ENCODE measurements at regions not wholly inside any gene's neighbourhood (a gene's known extent, or its start where the extent isn't known, plus 50 kb on each side); places are given as distances from the start of the nearest gene placed in this dataset.
"Not testable (repeated sequence)": the region's sequence is repeated elsewhere in the genome, so short reads cannot be mapped to it uniquely, and the experiment has no call there.

GRCh38 chr16:16983582-16983981 lies 487.2 kb downstream of the XYLT1 start:
- Histone ChIP-seq H3K79me2 (ENCODE audit: insufficient read depth, low read length) (no peaks in the 10 kb centered on the region), H3K27me3 (ENCODE audit: insufficient read depth, low read length) (no peaks in the 10 kb centered on the region), H3K36me3 (ENCODE audit: insufficient read depth, low read length) (no peaks in the 10 kb centered on the region), H4K20me1 (ENCODE audit: insufficient read depth, low read length) (no peaks in the 10 kb centered on the region), H3K4me1 (ENCODE audit: insufficient read depth, low read length) (no peaks in the 10 kb centered on the region), H3K4me2 (ENCODE audit: insufficient read depth, low read length) (no peak overlapping the region), H2AFZ (ENCODE audit: low read length) (no peak overlapping the region), H3K9me3 (ENCODE audit: low read depth, low read length) (no peaks in the 10 kb centered on the region), H3K27ac (ENCODE audit: low read depth, low read length) (no peak overlapping the region), H3K4me3 (ENCODE audit: insufficient read depth, low read length) (no peak overlapping the region)
- TF ChIP-seq, protein P1, sequence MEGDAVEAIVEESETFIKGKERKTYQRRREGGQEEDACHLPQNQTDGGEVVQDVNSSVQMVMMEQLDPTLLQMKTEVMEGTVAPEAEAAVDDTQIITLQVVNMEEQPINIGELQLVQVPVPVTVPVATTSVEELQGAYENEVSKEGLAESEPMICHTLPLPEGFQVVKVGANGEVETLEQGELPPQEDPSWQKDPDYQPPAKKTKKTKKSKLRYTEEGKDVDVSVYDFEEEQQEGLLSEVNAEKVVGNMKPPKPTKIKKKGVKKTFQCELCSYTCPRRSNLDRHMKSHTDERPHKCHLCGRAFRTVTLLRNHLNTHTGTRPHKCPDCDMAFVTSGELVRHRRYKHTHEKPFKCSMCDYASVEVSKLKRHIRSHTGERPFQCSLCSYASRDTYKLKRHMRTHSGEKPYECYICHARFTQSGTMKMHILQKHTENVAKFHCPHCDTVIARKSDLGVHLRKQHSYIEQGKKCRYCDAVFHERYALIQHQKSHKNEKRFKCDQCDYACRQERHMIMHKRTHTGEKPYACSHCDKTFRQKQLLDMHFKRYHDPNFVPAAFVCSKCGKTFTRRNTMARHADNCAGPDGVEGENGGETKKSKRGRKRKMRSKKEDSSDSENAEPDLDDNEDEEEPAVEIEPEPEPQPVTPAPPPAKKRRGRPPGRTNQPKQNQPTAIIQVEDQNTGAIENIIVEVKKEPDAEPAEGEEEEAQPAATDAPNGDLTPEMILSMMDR (IDR thresholded peaks at IDR 0.05; ENCODE audit: extremely low read depth, low read depth, low read length): no peak
- DNase-seq (ENCODE audit: insufficient read length, low spot score, missing footprints): no peak

- not testable (repeated sequence) for H3K9me3 ChIP-seq (ENCODE audit: low read depth, low read length); H3K79me2 ChIP-seq (ENCODE audit: insufficient read depth, low read length); H4K20me1 ChIP-seq (ENCODE audit: insufficient read depth, low read length); H3K36me3 ChIP-seq (ENCODE audit: insufficient read depth, low read length); H3K4me2 ChIP-seq (ENCODE audit: insufficient read depth, low read length); H3K27ac ChIP-seq (ENCODE audit: low read depth, low read length); H2AFZ ChIP-seq (ENCODE audit: low read length); H3K4me1 ChIP-seq (ENCODE audit: insufficient read depth, low read length); H3K4me3 ChIP-seq (ENCODE audit: insufficient read depth, low read length); H3K27me3 ChIP-seq (ENCODE audit: insufficient read depth, low read length); DNase-seq (ENCODE audit: insufficient read length, low spot score, missing footprints)
These were observed 486.7 kb downstream of the XYLT1 start for GRCh38 chr16:16984091-16984490.

GRCh38 chr16:16985707-16986106 lies 485.1 kb downstream of the XYLT1 start:
- TF ChIP-seq, protein P1 (IDR thresholded peaks at IDR 0.05; ENCODE audit: extremely low read depth, low read depth, low read length): no peak
- Histone ChIP-seq H3K4me3 (ENCODE audit: insufficient read depth, low read length) (no peak overlapping the region), H3K4me1 (ENCODE audit: insufficient read depth, low read length) (no peaks in the 10 kb centered on the region), H3K27ac (ENCODE audit: low read depth, low read length) (no peak overlapping the region), H4K20me1 (ENCODE audit: insufficient read depth, low read length) (no peaks in the 10 kb centered on the region), H3K27me3 (ENCODE audit: insufficient read depth, low read length) (no peaks in the 10 kb centered on the region), H3K79me2 (ENCODE audit: insufficient read depth, low read length) (no peaks in the 10 kb centered on the region), H3K36me3 (ENCODE audit: insufficient read depth, low read length) (no peaks in the 10 kb centered on the region), H2AFZ (ENCODE audit: low read length) (no peak overlapping the region), H3K4me2 (ENCODE audit: insufficient read depth, low read length) (no peak overlapping the region), H3K9me3 (ENCODE audit: low read depth, low read length) (no peaks in the 10 kb centered on the region)
- no peak for DNase-seq (ENCODE audit: insufficient read length, low spot score, missing footprints)

GRCh38 chr16:16988963-16989362 lies 481.8 kb downstream of the XYLT1 start:
- H3K4me3 ChIP-seq (ENCODE audit: insufficient read depth, low read length): no peak overlapping the region
- H3K79me2 ChIP-seq (ENCODE audit: insufficient read depth, low read length): no peaks in the 10 kb centered on the region
- no peak overlapping the region for H2AFZ ChIP-seq (ENCODE audit: low read length)
- DNase-seq (ENCODE audit: insufficient read length, low spot score, missing footprints): no peak
- H3K27me3 ChIP-seq (ENCODE audit: insufficient read depth, low read length): no peaks in the 10 kb centered on the region
- TF ChIP-seq, protein P1 (IDR thresholded peaks at IDR 0.05; ENCODE audit: extremely low read depth, low read depth, low read length): no peak
- H3K4me1 ChIP-seq (ENCODE audit: insufficient read depth, low read length): no peaks in the 10 kb centered on the region
- no peaks in the 10 kb centered on the region for H3K9me3 ChIP-seq (ENCODE audit: low read depth, low read length)
- no peak overlapping the region for H3K27ac ChIP-seq (ENCODE audit: low read depth, low read length)
- no peaks in the 10 kb centered on the region for H3K36me3 ChIP-seq (ENCODE audit: insufficient read depth, low read length)
- no peak overlapping the region for H3K4me2 ChIP-seq (ENCODE audit: insufficient read depth, low read length)
- H4K20me1 ChIP-seq (ENCODE audit: insufficient read depth, low read length): no peaks in the 10 kb centered on the region

Measured in osteoblast (primary cell).